ENCODE measurements at regions not wholly inside any gene's neighbourhood (a gene's known extent, or its start where the extent isn't known, plus 50 kb on each side); places are given as distances from the start of the nearest gene placed in this dataset.

DNA sequence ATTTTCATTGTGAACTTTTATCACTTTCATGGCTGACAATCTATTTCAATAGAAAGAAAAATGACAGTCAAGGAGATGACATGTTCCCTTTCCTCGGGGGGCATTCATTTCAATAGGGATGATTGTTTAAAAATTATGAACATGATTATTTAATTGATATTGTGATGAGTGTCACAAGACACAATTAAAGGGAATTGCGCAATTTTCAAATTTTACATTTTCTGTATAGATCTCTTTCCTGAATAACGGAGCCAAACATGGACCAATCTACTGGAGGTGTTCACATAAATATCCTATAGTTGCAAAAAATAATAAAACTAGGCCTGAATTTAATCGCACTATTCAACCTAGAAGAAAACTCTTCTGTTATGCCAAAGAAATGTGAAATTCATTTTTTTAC, 1274.6 kb downstream of the SLITRK5 start:
- TF ChIP-seq YY1 (IDR thresholded peaks at IDR 0.05; ENCODE audit: insufficient read depth, insufficient read length) (no peak), ZNF274 (IDR thresholded peaks at IDR 0.05; ENCODE audit: low read depth, low read length) (no peak)
